ENCODE measurements at regions not wholly inside any gene's neighbourhood (a gene's known extent, or its start where the extent isn't known, plus 50 kb on each side); places are given as distances from the start of the nearest gene placed in this dataset.

DNA sequence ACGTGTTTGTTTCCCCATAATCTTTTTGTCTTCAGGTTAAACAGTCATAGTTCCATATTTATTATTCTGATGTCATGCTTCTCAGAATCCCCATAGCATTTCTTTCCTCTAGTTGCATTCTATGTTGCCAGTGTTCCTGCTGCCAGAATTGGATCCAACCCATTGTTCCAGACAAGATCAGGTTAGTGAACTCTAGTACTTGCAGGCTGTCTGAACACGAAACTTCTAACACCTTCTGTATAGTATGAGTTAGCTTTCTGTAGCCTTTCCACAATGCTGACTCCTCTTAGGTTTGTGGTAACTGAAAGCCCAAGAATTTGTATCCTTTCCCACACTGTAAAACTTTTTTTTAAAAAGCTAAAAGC lies 88.0 kb upstream of the ROPN1 start:
- no peak for TF ChIP-seq CTCF (conservative IDR thresholded peaks at IDR 0.05; ENCODE audit: low read length)
- no peak for TF ChIP-seq EZH2phosphoT487 (IDR thresholded peaks at IDR 0.05; ENCODE audit: borderline replicate concordance, low read depth, low read length)

All from OCI-LY7 (cell line).